ENCODE measurements at regions not wholly inside any gene's neighbourhood (a gene's known extent, or its start where the extent isn't known, plus 50 kb on each side); places are given as distances from the start of the nearest gene placed in this dataset.

GRCh38 chr17:72362376-72363088 is 241.7 kb downstream of the SOX9 start:
- Mint-ChIP-seq H3K27ac (no peak overlapping the region), H3K36me3 (no peaks in the 10 kb centered on the region), H3K9me3 (peaks cover 2 to 24% (median 14%) of the 10 kb centered on the region in 7 donors), H3K4me1 (no peaks in the 10 kb centered on the region), H3K4me3 (no peak overlapping the region), H3K27me3 (ENCODE audit: low read depth in 3 of 3) (peaks cover 0 to 3% (median 1%) of the 10 kb centered on the region in 3 donors)
- Histone ChIP-seq H4K20me1 (ENCODE audit: insufficient read depth, low read length) (no peaks in the 10 kb centered on the region), H2AFZ (ENCODE audit: insufficient read depth, low read depth, low read length, poor library complexity, severe bottlenecking) (no peak overlapping the region), H3K4me3 (replicated peaks in 1 of 3; ENCODE audit: low read depth in 2 of 3, low read length in 3 of 3) (no peak overlapping the region), H3K79me2 (ENCODE audit: insufficient read depth, low read length) (no peaks in the 10 kb centered on the region), H3K36me3 (replicated peaks in 1 of 2; ENCODE audit: control insufficient read depth in 1 of 2, insufficient read depth in 2 of 2, low read length in 2 of 2) (no peaks in the 10 kb centered on the region), H3K27ac (ENCODE audit: low read depth in 1 of 2, low read length in 2 of 2) (no peak overlapping the region), H3K4me1 (ENCODE audit: control insufficient read depth in 1 of 2, insufficient read depth in 2 of 2, low read length in 2 of 2) (no peaks in the 10 kb centered on the region), H3K9me3 (replicated peaks in 1 of 2; ENCODE audit: control insufficient read depth in 1 of 2, insufficient read depth in 1 of 2, low read length in 2 of 2) (peaks cover 0 to 6% of the 10 kb centered on the region in 2 donors), H3K4me2 (replicated peaks; ENCODE audit: extremely low read depth, low read length, poor library complexity, severe bottlenecking) (no peak overlapping the region), H3K9ac (ENCODE audit: insufficient read depth, low read length, poor library complexity, severe bottlenecking) (no peak overlapping the region), H3K27me3 (ENCODE audit: control insufficient read depth in 2 of 2, insufficient read depth in 2 of 2, low read length in 2 of 2) (no peaks in the 10 kb centered on the region)
- intact Hi-C loops (cut with micrococcal nuclease) = no loop called here
- TF ChIP-seq, protein P1, sequence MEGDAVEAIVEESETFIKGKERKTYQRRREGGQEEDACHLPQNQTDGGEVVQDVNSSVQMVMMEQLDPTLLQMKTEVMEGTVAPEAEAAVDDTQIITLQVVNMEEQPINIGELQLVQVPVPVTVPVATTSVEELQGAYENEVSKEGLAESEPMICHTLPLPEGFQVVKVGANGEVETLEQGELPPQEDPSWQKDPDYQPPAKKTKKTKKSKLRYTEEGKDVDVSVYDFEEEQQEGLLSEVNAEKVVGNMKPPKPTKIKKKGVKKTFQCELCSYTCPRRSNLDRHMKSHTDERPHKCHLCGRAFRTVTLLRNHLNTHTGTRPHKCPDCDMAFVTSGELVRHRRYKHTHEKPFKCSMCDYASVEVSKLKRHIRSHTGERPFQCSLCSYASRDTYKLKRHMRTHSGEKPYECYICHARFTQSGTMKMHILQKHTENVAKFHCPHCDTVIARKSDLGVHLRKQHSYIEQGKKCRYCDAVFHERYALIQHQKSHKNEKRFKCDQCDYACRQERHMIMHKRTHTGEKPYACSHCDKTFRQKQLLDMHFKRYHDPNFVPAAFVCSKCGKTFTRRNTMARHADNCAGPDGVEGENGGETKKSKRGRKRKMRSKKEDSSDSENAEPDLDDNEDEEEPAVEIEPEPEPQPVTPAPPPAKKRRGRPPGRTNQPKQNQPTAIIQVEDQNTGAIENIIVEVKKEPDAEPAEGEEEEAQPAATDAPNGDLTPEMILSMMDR (IDR thresholded peaks at IDR 0.05) = no peak
- no peak for DNase-seq
- WGBS (ENCODE audit: insufficient coverage) = 87% methylated on average over 5 of the region's 9 CpGs

GRCh38 chr17:72363089-72363610 is 242.3 kb downstream of the SOX9 start:
- Histone ChIP-seq H3K4me2 (replicated peaks; ENCODE audit: extremely low read depth, low read length, poor library complexity, severe bottlenecking) (no peak overlapping the region), H3K36me3 (replicated peaks in 1 of 2; ENCODE audit: control insufficient read depth in 1 of 2, insufficient read depth in 2 of 2, low read length in 2 of 2) (no peaks in the 10 kb centered on the region), H2AFZ (ENCODE audit: insufficient read depth, low read depth, low read length, poor library complexity, severe bottlenecking) (no peak overlapping the region), H3K4me3 (replicated peaks in 1 of 3; ENCODE audit: low read depth in 2 of 3, low read length in 3 of 3) (no peak overlapping the region), H3K27me3 (ENCODE audit: control insufficient read depth in 2 of 2, insufficient read depth in 2 of 2, low read length in 2 of 2) (no peaks in the 10 kb centered on the region), H3K9ac (ENCODE audit: insufficient read depth, low read length, poor library complexity, severe bottlenecking) (no peak overlapping the region), H3K79me2 (ENCODE audit: insufficient read depth, low read length) (no peaks in the 10 kb centered on the region), H3K9me3 (replicated peaks in 1 of 2; ENCODE audit: control insufficient read depth in 1 of 2, insufficient read depth in 1 of 2, low read length in 2 of 2) (peaks cover 0 to 6% of the 10 kb centered on the region in 2 donors), H3K4me1 (ENCODE audit: control insufficient read depth in 1 of 2, insufficient read depth in 2 of 2, low read length in 2 of 2) (no peaks in the 10 kb centered on the region), H3K27ac (ENCODE audit: low read depth in 1 of 2, low read length in 2 of 2) (no peak overlapping the region), H4K20me1 (ENCODE audit: insufficient read depth, low read length) (no peaks in the 10 kb centered on the region)
- WGBS (ENCODE audit: insufficient coverage) = 50% methylated on average over 1 of the region's 6 CpGs
- intact Hi-C loops (cut with micrococcal nuclease) = no loop called here
- no peak overlapping the region for H3K27ac Mint-ChIP-seq
- H3K27me3 Mint-ChIP-seq (ENCODE audit: low read depth in 3 of 3) = peaks cover 0 to 3% (median 1%) of the 10 kb centered on the region in 3 donors
- peaks cover 2 to 24% (median 14%) of the 10 kb centered on the region in 7 donors for H3K9me3 Mint-ChIP-seq
- no peaks in the 10 kb centered on the region for H3K36me3 Mint-ChIP-seq
- no peaks in the 10 kb centered on the region for H3K4me1 Mint-ChIP-seq
- H3K4me3 Mint-ChIP-seq = no peak overlapping the region
- DNase-seq = no peak
- TF ChIP-seq, protein P1 (IDR thresholded peaks at IDR 0.05) = no peak
